HEK293T (cell line): ENCODE measurements at regions not wholly inside any gene's neighbourhood (a gene's known extent, or its start where the extent isn't known, plus 50 kb on each side); places are given as distances from the start of the nearest gene placed in this dataset.

Source experiments
- ARNT ChIP-seq: fragments of 450-650 bp; IDR thresholded peaks from 2 replicates; pipeline ENCODE4 v1.6.1; 2017; ENCODE audit warnings: mild to moderate bottlenecking
- CTBP1 ChIP-seq: fragments of 450-650 bp; IDR thresholded peaks from 2 replicates; pipeline ENCODE4 v1.6.1; 2016; ENCODE audit warnings: borderline replicate concordance
- FOXA1 ChIP-seq: fragments of 450-650 bp; IDR thresholded peaks from 2 replicates; pipeline ENCODE4 v1.6.1; 2016; ENCODE audit warnings: mild to moderate bottlenecking
- FOXM1 ChIP-seq: fragments of 450-650 bp; IDR thresholded peaks from 2 replicates; pipeline ENCODE4 v1.6.1; 2017; ENCODE audit warnings: mild to moderate bottlenecking, borderline replicate concordance
- LEF1 ChIP-seq: fragments of 450-650 bp; IDR thresholded peaks from 2 replicates; pipeline ENCODE4 v1.6.1; 2017; ENCODE audit warnings: mild to moderate bottlenecking, borderline replicate concordance
- PKNOX1 ChIP-seq: fragments of 450-650 bp; IDR thresholded peaks from 2 replicates; pipeline ENCODE4 v1.6.1; 2016
- SP1 ChIP-seq: fragments of 450-650 bp; IDR thresholded peaks from 2 replicates; pipeline ENCODE4 v1.6.1; 2017
- SUZ12 ChIP-seq: fragments of 450-650 bp; IDR thresholded peaks from 2 replicates; pipeline ENCODE4 v1.6.1; 2016; ENCODE audit warnings: mild to moderate bottlenecking
- TARDBP ChIP-seq: fragments of 450-650 bp; IDR thresholded peaks from 2 replicates; pipeline ENCODE4 v1.6.1; 2016

- no peak for TF ChIP-seq SP1
- TF ChIP-seq TARDBP: no peak
- no peak for TF ChIP-seq LEF1
- no peak for TF ChIP-seq CTBP1
- no peak for TF ChIP-seq FOXM1
- TF ChIP-seq FOXA1: no peak
- TF ChIP-seq PKNOX1: no peak
- no peak for TF ChIP-seq ARNT
- TF ChIP-seq SUZ12: no peak
Measured at GRCh38 chrX:40950546-40950945, 134.7 kb upstream of the USP9X start.
